ENCODE measurements at regions not wholly inside any gene's neighbourhood (a gene's known extent, or its start where the extent isn't known, plus 50 kb on each side); places are given as distances from the start of the nearest gene placed in this dataset.
"Not testable (repeated sequence)": the region's sequence is repeated elsewhere in the genome, so short reads cannot be mapped to it uniquely, and the experiment has no call there.

DNA sequence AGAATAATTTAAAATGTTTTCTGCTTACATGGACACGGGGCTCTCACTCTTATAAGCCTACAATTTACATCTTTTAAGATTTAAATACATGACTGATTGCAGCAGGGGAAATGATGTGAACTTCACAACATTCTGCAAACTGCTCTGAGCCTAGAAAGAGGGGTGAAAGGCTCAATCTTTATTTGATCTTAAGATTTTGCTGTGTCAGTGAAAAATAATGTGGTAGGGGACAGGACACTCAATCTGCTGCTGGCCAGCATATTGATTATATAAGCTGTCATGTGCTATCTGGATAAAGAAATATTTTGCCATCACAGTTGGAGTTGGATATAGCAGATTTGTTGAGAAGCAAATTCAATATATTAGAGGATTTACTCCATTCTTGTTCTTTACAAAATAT lies 2210.5 kb downstream of the PCDH7 start:
- Histone ChIP-seq H3K27ac (ENCODE audit: low read depth, low read length, severe bottlenecking) (no peak overlapping the region), H3K4me3 (ENCODE audit: extremely low read depth, insufficient read depth, low read length, poor library complexity, severe bottlenecking) (no peak overlapping the region), H3K9me3 (ENCODE audit: control insufficient read depth, low read length) (no peaks in the 10 kb centered on the region), H3K4me1 (ENCODE audit: control insufficient read depth, insufficient read depth, low read length, poor library complexity, severe bottlenecking) (no peaks in the 10 kb centered on the region), H3K36me3 (ENCODE audit: control insufficient read depth, insufficient read depth, low read length) (no peaks in the 10 kb centered on the region)
- WGBS, 2 experiments (ENCODE audit: insufficient coverage in 2 of 2), result no CpG with 5 or more reads among the region's 1 CpG

- Histone ChIP-seq H3K27ac (ENCODE audit: low read depth, low read length, severe bottlenecking) (no peak overlapping the region), H3K36me3 (ENCODE audit: control insufficient read depth, insufficient read depth, low read length) (no peaks in the 10 kb centered on the region), H3K9me3 (ENCODE audit: control insufficient read depth, low read length) (no peaks in the 10 kb centered on the region), H3K4me3 (ENCODE audit: extremely low read depth, insufficient read depth, low read length, poor library complexity, severe bottlenecking) (no peak overlapping the region), H3K4me1 (ENCODE audit: control insufficient read depth, insufficient read depth, low read length, poor library complexity, severe bottlenecking) (no peaks in the 10 kb centered on the region)
- no CpG with 5 or more reads among the region's 3 CpGs for WGBS, 2 experiments (ENCODE audit: insufficient coverage in 2 of 2)
Observed at GRCh38 chr4:32931475-32931874, 2211.3 kb downstream of the PCDH7 start.

- Histone ChIP-seq H3K4me3 (ENCODE audit: extremely low read depth, insufficient read depth, low read length, poor library complexity, severe bottlenecking) (no peak overlapping the region), H3K9me3 (ENCODE audit: control insufficient read depth, low read length) (no peaks in the 10 kb centered on the region), H3K27ac (ENCODE audit: low read depth, low read length, severe bottlenecking) (no peak overlapping the region), H3K36me3 (ENCODE audit: control insufficient read depth, insufficient read depth, low read length) (no peaks in the 10 kb centered on the region), H3K4me1 (ENCODE audit: control insufficient read depth, insufficient read depth, low read length, poor library complexity, severe bottlenecking) (no peaks in the 10 kb centered on the region)
Observed at GRCh38 chr4:32932156-32932555, 2212.0 kb downstream of the PCDH7 start.

GRCh38 chr4:32939222-32939621 lies 2219.1 kb downstream of the PCDH7 start:
- H3K27ac ChIP-seq (ENCODE audit: low read depth, low read length, severe bottlenecking); H3K4me1 ChIP-seq (ENCODE audit: control insufficient read depth, insufficient read depth, low read length, poor library complexity, severe bottlenecking); H3K36me3 ChIP-seq (ENCODE audit: control insufficient read depth, insufficient read depth, low read length); H3K4me3 ChIP-seq (ENCODE audit: extremely low read depth, insufficient read depth, low read length, poor library complexity, severe bottlenecking); H3K9me3 ChIP-seq (ENCODE audit: control insufficient read depth, low read length): not testable (repeated sequence)

GRCh38 chr4:32950866-32951265 lies 2230.7 kb downstream of the PCDH7 start:
- Histone ChIP-seq H3K9me3 (ENCODE audit: control insufficient read depth, low read length) (no peaks in the 10 kb centered on the region), H3K36me3 (ENCODE audit: control insufficient read depth, insufficient read depth, low read length) (no peaks in the 10 kb centered on the region), H3K27ac (ENCODE audit: low read depth, low read length, severe bottlenecking) (no peak overlapping the region), H3K4me3 (ENCODE audit: extremely low read depth, insufficient read depth, low read length, poor library complexity, severe bottlenecking) (no peak overlapping the region), H3K4me1 (ENCODE audit: control insufficient read depth, insufficient read depth, low read length, poor library complexity, severe bottlenecking) (no peaks in the 10 kb centered on the region)
- WGBS, 2 experiments (ENCODE audit: insufficient coverage in 2 of 2), result no CpG with 5 or more reads among the region's 3 CpGs

DNA sequence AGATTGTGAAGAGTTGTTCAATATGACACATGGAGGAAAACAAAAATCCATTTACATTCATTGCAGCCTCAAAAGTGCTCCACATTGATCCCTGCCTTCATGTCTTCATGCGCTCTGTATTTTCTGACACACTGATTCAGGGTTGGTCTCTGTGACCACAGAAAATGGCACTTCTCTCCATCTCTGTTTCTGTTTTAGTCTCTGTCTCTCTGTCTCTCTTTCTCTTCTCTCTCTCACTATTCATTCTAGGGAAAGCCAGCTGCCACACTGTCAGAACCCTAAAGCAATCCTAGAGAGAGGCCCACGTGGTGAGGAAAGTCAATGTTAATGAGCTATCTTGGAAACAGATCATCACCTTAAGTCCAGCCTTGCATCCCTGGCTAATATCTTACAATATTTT lies 2238.4 kb downstream of the PCDH7 start:
- WGBS, 2 experiments (ENCODE audit: insufficient coverage in 2 of 2), result 87 to 89% methylated on average over 1 of the region's 2 CpGs
- Histone ChIP-seq H3K9me3 (ENCODE audit: control insufficient read depth, low read length) (no peaks in the 10 kb centered on the region), H3K4me1 (ENCODE audit: control insufficient read depth, insufficient read depth, low read length, poor library complexity, severe bottlenecking) (no peaks in the 10 kb centered on the region), H3K4me3 (ENCODE audit: extremely low read depth, insufficient read depth, low read length, poor library complexity, severe bottlenecking) (no peak overlapping the region), H3K36me3 (ENCODE audit: control insufficient read depth, insufficient read depth, low read length) (no peaks in the 10 kb centered on the region), H3K27ac (ENCODE audit: low read depth, low read length, severe bottlenecking) (no peak overlapping the region)

DNA sequence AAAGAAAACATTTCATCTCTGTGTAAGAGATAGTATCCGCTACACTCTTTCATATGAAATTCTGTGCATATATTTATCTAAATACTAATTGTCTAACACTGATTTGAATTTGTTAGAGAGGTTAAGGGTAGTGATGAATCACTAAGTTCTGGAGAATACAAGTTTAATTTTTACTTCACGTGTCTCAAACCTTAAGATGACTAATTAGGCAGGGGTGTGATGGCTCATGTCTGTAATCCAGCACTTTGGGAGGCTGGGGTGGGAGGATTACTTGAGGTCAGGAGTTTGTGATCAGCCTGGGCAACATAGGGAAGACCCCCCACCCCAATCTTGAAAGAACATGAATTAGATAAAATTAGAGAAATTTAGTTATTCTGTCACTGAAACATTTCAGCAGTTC lies 2241.9 kb downstream of the PCDH7 start:
- no peaks in the 10 kb centered on the region for H3K36me3 ChIP-seq (ENCODE audit: control insufficient read depth, insufficient read depth, low read length)
- H3K9me3 ChIP-seq (ENCODE audit: control insufficient read depth, low read length), result no peaks in the 10 kb centered on the region
- no CpG with 5 or more reads among the region's 2 CpGs for WGBS, 2 experiments (ENCODE audit: insufficient coverage in 2 of 2)
- no peak overlapping the region for H3K27ac ChIP-seq (ENCODE audit: low read depth, low read length, severe bottlenecking)
- no peak overlapping the region for H3K4me3 ChIP-seq (ENCODE audit: extremely low read depth, insufficient read depth, low read length, poor library complexity, severe bottlenecking)
- no peaks in the 10 kb centered on the region for H3K4me1 ChIP-seq (ENCODE audit: control insufficient read depth, insufficient read depth, low read length, poor library complexity, severe bottlenecking)

GRCh38 chr4:32985256-32985655 lies 2265.1 kb downstream of the PCDH7 start:
- H3K27ac ChIP-seq (ENCODE audit: low read depth, low read length, severe bottlenecking), result no peak overlapping the region
- H3K9me3 ChIP-seq (ENCODE audit: control insufficient read depth, low read length), result no peaks in the 10 kb centered on the region
- H3K4me1 ChIP-seq (ENCODE audit: control insufficient read depth, insufficient read depth, low read length, poor library complexity, severe bottlenecking), result peaks cover 21% of the 10 kb centered on the region
- H3K4me3 ChIP-seq (ENCODE audit: extremely low read depth, insufficient read depth, low read length, poor library complexity, severe bottlenecking), result no peak overlapping the region
- H3K36me3 ChIP-seq (ENCODE audit: control insufficient read depth, insufficient read depth, low read length), result no peaks in the 10 kb centered on the region

DNA sequence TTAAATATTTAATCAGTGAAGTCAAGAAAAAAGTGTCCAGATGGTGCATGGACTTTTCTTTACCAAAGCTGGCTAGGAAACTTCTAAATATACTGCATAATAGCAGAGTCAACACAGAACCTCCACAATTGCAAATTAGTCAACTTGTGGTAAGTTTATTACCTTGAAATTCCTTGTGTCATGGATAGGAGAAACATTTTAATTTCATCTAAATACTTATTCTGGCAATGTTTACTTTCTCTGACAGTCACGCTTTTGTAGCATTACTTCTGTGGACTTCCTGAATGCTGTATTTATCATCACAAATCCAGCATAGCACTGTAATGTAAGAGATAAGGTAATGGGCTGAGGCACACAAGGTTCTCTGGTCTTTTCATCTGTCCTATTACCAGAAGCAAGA lies 2266.1 kb downstream of the PCDH7 start:
- no peaks in the 10 kb centered on the region for H3K36me3 ChIP-seq (ENCODE audit: control insufficient read depth, insufficient read depth, low read length)
- no CpG with 5 or more reads among the region's 1 CpG for WGBS, 2 experiments (ENCODE audit: insufficient coverage in 2 of 2)
- no peaks in the 10 kb centered on the region for H3K9me3 ChIP-seq (ENCODE audit: control insufficient read depth, low read length)

GRCh38 chr4:32987111-32987510 lies 2266.9 kb downstream of the PCDH7 start:
- WGBS, 2 experiments (ENCODE audit: insufficient coverage in 2 of 2), result 88% methylated on average over 1 of the region's 2 CpGs; no CpG with 5 or more reads in 1 of the 2 experiments
- Histone ChIP-seq H3K27ac (ENCODE audit: low read depth, low read length, severe bottlenecking) (no peak overlapping the region), H3K4me1 (ENCODE audit: control insufficient read depth, insufficient read depth, low read length, poor library complexity, severe bottlenecking) (peaks cover 21% of the 10 kb centered on the region), H3K36me3 (ENCODE audit: control insufficient read depth, insufficient read depth, low read length) (no peaks in the 10 kb centered on the region), H3K4me3 (ENCODE audit: extremely low read depth, insufficient read depth, low read length, poor library complexity, severe bottlenecking) (no peak overlapping the region), H3K9me3 (ENCODE audit: control insufficient read depth, low read length) (no peaks in the 10 kb centered on the region)

More for the DNA sequence above, 2266.1 kb downstream of the PCDH7 start:
- Histone ChIP-seq H3K27ac (ENCODE audit: low read depth, low read length, severe bottlenecking) (no peak overlapping the region), H3K4me1 (ENCODE audit: control insufficient read depth, insufficient read depth, low read length, poor library complexity, severe bottlenecking) (peaks cover 21% of the 10 kb centered on the region), H3K4me3 (ENCODE audit: extremely low read depth, insufficient read depth, low read length, poor library complexity, severe bottlenecking) (no peak overlapping the region)

DNA sequence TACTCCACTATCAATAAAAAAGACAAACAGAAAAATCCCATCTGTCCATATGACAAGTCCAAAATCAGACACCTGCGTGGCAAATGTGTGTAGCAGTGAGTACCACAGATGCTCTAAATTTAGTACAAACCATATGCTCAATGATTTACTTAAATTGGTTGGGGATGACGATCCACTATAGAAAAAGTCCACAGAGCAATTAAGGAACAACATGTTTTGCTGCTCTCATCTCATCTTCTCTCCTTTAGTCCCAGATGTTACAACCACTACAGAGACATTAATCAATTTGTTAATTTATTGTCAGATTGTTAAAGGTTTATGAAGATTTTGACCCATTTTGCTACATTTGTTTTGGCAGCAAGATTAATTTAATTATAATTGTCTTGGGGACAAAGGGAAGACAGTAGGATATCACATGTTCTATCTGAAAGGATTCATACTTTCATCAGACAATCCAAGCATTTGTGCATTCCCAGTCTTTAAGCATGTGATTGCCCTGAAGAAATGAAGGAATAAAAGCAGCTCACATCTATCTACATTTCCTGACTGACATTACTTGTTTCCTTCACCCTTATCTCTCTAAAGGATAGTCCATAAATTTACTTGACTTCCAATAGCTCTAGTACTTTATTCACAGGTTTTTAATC lies 2268.1 kb downstream of the PCDH7 start:
- Histone ChIP-seq H3K27ac (ENCODE audit: low read depth, low read length, severe bottlenecking) (no peak overlapping the region), H3K36me3 (ENCODE audit: control insufficient read depth, insufficient read depth, low read length) (no peaks in the 10 kb centered on the region), H3K4me1 (ENCODE audit: control insufficient read depth, insufficient read depth, low read length, poor library complexity, severe bottlenecking) (peaks cover 21% of the 10 kb centered on the region), H3K9me3 (ENCODE audit: control insufficient read depth, low read length) (no peaks in the 10 kb centered on the region), H3K4me3 (ENCODE audit: extremely low read depth, insufficient read depth, low read length, poor library complexity, severe bottlenecking) (no peak overlapping the region)
- no CpG with 5 or more reads among the region's 2 CpGs for WGBS, 2 experiments (ENCODE audit: insufficient coverage in 2 of 2)

Data from mesodermal cell (in vitro differentiated cells).